ACC112 (cell line): ENCODE measurements at regions not wholly inside any gene's neighbourhood (a gene's known extent, or its start where the extent isn't known, plus 50 kb on each side); places are given as distances from the start of the nearest gene placed in this dataset.

Experiments used
- H2AFZ ChIP-seq: fragments of 200-600 bp; sonication (generic); one replicate; pipeline ENCODE4 v1.6.0; 2017; ENCODE audit warnings: antibody characterized with exemption, low read length; ENCODE audit not compliant: unreplicated experiment
- H3K27ac ChIP-seq: fragments of 200-600 bp; sonication (generic); 2 replicates; pipeline ENCODE4 v1.5.1; 2014; ENCODE audit warnings: low read depth, mild to moderate bottlenecking, antibody characterized with exemption, low read length, moderate library complexity
- H3K27me3 ChIP-seq: fragments of 200-600 bp; sonication (generic); 2 replicates; pipeline ENCODE4 v1.6.1; 2014; ENCODE audit warnings: mild to moderate bottlenecking, antibody characterized with exemption, low read length, moderate library complexity, mixed read lengths; ENCODE audit not compliant: insufficient read depth
- H3K36me3 ChIP-seq: fragments of 200-600 bp; sonication (generic); 2 replicates; pipeline ENCODE4 v1.6.1; 2016; ENCODE audit warnings: mild to moderate bottlenecking, antibody characterized with exemption, low read length, moderate library complexity, mixed read lengths; ENCODE audit not compliant: insufficient read depth
- H3K4me1 ChIP-seq: fragments of 200-600 bp; sonication (generic); one replicate; pipeline ENCODE4 v1.6.1; 2016; ENCODE audit warnings: low read length, mixed read lengths; ENCODE audit not compliant: insufficient read depth, unreplicated experiment, control insufficient read depth
- H3K4me3 ChIP-seq: fragments of 200-600 bp; sonication (generic); 2 replicates; pipeline ENCODE4 v1.5.1; 2014; ENCODE audit warnings: mild to moderate bottlenecking, low read depth, low read length
- H3K79me2 ChIP-seq: fragments of 200-600 bp; sonication (generic); one replicate; pipeline ENCODE4 v1.6.0; 2016; ENCODE audit warnings: low read length; ENCODE audit not compliant: control insufficient read depth, unreplicated experiment, insufficient read depth

GRCh38 chr12:13890943-13891342 lies 90.5 kb downstream of the GRIN2B start:
- Histone ChIP-seq H2AFZ (no peak overlapping the region), H3K4me3 (no peak overlapping the region), H3K27me3 (no peaks in the 10 kb centered on the region), H3K4me1 (no peaks in the 10 kb centered on the region), H3K27ac (no peak overlapping the region), H3K36me3 (no peaks in the 10 kb centered on the region), H3K79me2 (no peaks in the 10 kb centered on the region)

GRCh38 chr12:13887779-13888388 lies 93.5 kb downstream of the GRIN2B start:
- H3K4me3 ChIP-seq, result no peak overlapping the region
- no peak overlapping the region for H2AFZ ChIP-seq
- no peaks in the 10 kb centered on the region for H3K4me1 ChIP-seq

GRCh38 chr12:13882176-13882575 lies 99.2 kb downstream of the GRIN2B start:
- Histone ChIP-seq H2AFZ (no peak overlapping the region), H3K27ac (no peak overlapping the region), H3K4me1 (no peaks in the 10 kb centered on the region), H3K4me3 (no peak overlapping the region), H3K79me2 (no peaks in the 10 kb centered on the region), H3K27me3 (no peaks in the 10 kb centered on the region), H3K36me3 (no peaks in the 10 kb centered on the region)

More at GRCh38 chr12:13887779-13888388, 93.5 kb downstream of the GRIN2B start:
- Histone ChIP-seq H3K27me3 (no peaks in the 10 kb centered on the region), H3K79me2 (no peaks in the 10 kb centered on the region), H3K27ac (no peak overlapping the region), H3K36me3 (no peaks in the 10 kb centered on the region)

- Histone ChIP-seq H3K36me3 (no peaks in the 10 kb centered on the region), H3K27me3 (no peaks in the 10 kb centered on the region), H3K4me3 (no peak overlapping the region), H3K4me1 (no peaks in the 10 kb centered on the region), H3K27ac (no peak overlapping the region), H2AFZ (no peak overlapping the region), H3K79me2 (no peaks in the 10 kb centered on the region)
Measured at GRCh38 chr12:13880613-13881012, 100.8 kb downstream of the GRIN2B start.

GRCh38 chr12:13875744-13876143 lies 105.7 kb downstream of the GRIN2B start:
- Histone ChIP-seq H3K36me3 (no peaks in the 10 kb centered on the region), H3K27ac (no peak overlapping the region), H3K4me3 (no peak overlapping the region), H3K79me2 (no peaks in the 10 kb centered on the region), H3K27me3 (no peaks in the 10 kb centered on the region), H3K4me1 (no peaks in the 10 kb centered on the region), H2AFZ (no peak overlapping the region)

GRCh38 chr12:13870255-13870654 lies 111.1 kb downstream of the GRIN2B start:
- no peak overlapping the region for H3K27ac ChIP-seq

GRCh38 chr12:13864081-13864673 lies 117.2 kb downstream of the GRIN2B start:
- H3K4me1 ChIP-seq, result no peaks in the 10 kb centered on the region
- H3K27ac ChIP-seq, result no peak overlapping the region
- no peaks in the 10 kb centered on the region for H3K36me3 ChIP-seq
- H3K79me2 ChIP-seq, result no peaks in the 10 kb centered on the region
- no peak overlapping the region for H2AFZ ChIP-seq
- H3K27me3 ChIP-seq, result peaks cover 4% of the 10 kb centered on the region; the same call in 1 of the 2 replicates
- no peak overlapping the region for H3K4me3 ChIP-seq

More at GRCh38 chr12:13870255-13870654, 111.1 kb downstream of the GRIN2B start:
- Histone ChIP-seq H3K4me1 (no peaks in the 10 kb centered on the region), H3K27me3 (no peaks in the 10 kb centered on the region), H2AFZ (no peak overlapping the region), H3K4me3 (no peak overlapping the region), H3K36me3 (no peaks in the 10 kb centered on the region), H3K79me2 (no peaks in the 10 kb centered on the region)

GRCh38 chr12:13857750-13858149 lies 123.7 kb downstream of the GRIN2B start:
- Histone ChIP-seq H3K36me3 (no peaks in the 10 kb centered on the region), H2AFZ (no peak overlapping the region), H3K4me1 (no peaks in the 10 kb centered on the region), H3K4me3 (no peak overlapping the region), H3K79me2 (no peaks in the 10 kb centered on the region), H3K27me3 (no peaks in the 10 kb centered on the region), H3K27ac (no peak overlapping the region)

GRCh38 chr12:13853471-13853870 lies 127.9 kb downstream of the GRIN2B start:
- no peaks in the 10 kb centered on the region for H3K79me2 ChIP-seq
- no peak overlapping the region for H3K4me3 ChIP-seq
- H3K27me3 ChIP-seq, result no peaks in the 10 kb centered on the region
- H3K36me3 ChIP-seq, result no peaks in the 10 kb centered on the region
- H3K4me1 ChIP-seq, result no peaks in the 10 kb centered on the region
- H2AFZ ChIP-seq, result no peak overlapping the region
- no peak overlapping the region for H3K27ac ChIP-seq

GRCh38 chr12:13851828-13852227 lies 129.6 kb downstream of the GRIN2B start:
- H3K27ac ChIP-seq, result no peak overlapping the region
- H2AFZ ChIP-seq, result no peak overlapping the region
- H3K27me3 ChIP-seq, result no peaks in the 10 kb centered on the region
- no peaks in the 10 kb centered on the region for H3K36me3 ChIP-seq
- H3K4me3 ChIP-seq, result no peak overlapping the region
- no peaks in the 10 kb centered on the region for H3K79me2 ChIP-seq
- H3K4me1 ChIP-seq, result no peaks in the 10 kb centered on the region

- Histone ChIP-seq H3K4me1 (no peaks in the 10 kb centered on the region), H2AFZ (no peak overlapping the region), H3K79me2 (no peaks in the 10 kb centered on the region), H3K4me3 (no peak overlapping the region), H3K36me3 (no peaks in the 10 kb centered on the region), H3K27ac (no peak overlapping the region), H3K27me3 (no peaks in the 10 kb centered on the region)
Measured at GRCh38 chr12:13849456-13849855, 131.9 kb downstream of the GRIN2B start.
